HFF-Myc (cell line): ENCODE measurements at regions not wholly inside any gene's neighbourhood (a gene's known extent, or its start where the extent isn't known, plus 50 kb on each side); places are given as distances from the start of the nearest gene placed in this dataset.

ENCODE experiments used
- DNase-seq: peaks from one replicate; pipeline ENCODE4 v3.0.0-alpha.2; 2011; ENCODE audit warnings: low read depth; ENCODE audit errors: extremely low read depth
- H3K4me3 ChIP-seq: replicated peaks from 2 replicates; pipeline ENCODE4 v1.5.1; 2011; ENCODE audit warnings: low read depth, mild to moderate bottlenecking, control low read depth, low read length
- TF ChIP-seq, protein P1 (sequence below): IDR thresholded peaks from 2 replicates; pipeline ENCODE4 v1.5.1; 2012; ENCODE audit warnings: mild to moderate bottlenecking, low read depth, low read length, control low read depth; ENCODE audit errors: missing control alignments

DNA sequence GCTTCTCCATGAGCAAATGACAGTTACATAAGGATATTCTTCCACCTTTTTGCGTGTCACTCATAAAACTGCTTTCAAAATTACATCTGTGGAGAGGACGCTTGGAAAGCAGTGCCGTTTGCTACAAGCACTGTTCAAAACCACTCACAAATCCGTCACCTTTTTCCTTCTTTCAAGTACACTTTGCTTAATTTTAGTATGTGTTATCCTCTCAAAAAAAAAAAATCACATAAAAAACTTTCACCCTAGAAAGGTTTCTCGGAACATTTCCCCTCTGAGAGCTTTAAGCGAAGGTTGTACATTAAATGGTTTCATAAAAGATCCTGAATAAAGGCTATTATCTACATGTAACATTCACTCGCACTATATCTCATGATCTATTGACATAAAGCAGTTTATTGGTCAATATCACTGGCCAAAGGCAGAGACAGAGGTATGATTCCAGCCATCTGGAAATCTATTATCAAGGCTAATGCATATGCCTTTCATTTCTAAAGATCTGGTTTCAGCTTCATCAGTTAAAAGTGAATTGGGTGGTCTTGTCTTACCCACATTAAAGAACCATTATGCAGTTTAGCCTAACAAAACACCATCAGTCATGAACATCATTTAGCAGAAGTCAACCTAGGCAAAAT, 163.6 kb downstream of the ENC1 start:
- DNase-seq, result no peak
- H3K4me3 ChIP-seq, result no peak overlapping the region
- TF ChIP-seq, protein P1, sequence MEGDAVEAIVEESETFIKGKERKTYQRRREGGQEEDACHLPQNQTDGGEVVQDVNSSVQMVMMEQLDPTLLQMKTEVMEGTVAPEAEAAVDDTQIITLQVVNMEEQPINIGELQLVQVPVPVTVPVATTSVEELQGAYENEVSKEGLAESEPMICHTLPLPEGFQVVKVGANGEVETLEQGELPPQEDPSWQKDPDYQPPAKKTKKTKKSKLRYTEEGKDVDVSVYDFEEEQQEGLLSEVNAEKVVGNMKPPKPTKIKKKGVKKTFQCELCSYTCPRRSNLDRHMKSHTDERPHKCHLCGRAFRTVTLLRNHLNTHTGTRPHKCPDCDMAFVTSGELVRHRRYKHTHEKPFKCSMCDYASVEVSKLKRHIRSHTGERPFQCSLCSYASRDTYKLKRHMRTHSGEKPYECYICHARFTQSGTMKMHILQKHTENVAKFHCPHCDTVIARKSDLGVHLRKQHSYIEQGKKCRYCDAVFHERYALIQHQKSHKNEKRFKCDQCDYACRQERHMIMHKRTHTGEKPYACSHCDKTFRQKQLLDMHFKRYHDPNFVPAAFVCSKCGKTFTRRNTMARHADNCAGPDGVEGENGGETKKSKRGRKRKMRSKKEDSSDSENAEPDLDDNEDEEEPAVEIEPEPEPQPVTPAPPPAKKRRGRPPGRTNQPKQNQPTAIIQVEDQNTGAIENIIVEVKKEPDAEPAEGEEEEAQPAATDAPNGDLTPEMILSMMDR, result no peak

DNA sequence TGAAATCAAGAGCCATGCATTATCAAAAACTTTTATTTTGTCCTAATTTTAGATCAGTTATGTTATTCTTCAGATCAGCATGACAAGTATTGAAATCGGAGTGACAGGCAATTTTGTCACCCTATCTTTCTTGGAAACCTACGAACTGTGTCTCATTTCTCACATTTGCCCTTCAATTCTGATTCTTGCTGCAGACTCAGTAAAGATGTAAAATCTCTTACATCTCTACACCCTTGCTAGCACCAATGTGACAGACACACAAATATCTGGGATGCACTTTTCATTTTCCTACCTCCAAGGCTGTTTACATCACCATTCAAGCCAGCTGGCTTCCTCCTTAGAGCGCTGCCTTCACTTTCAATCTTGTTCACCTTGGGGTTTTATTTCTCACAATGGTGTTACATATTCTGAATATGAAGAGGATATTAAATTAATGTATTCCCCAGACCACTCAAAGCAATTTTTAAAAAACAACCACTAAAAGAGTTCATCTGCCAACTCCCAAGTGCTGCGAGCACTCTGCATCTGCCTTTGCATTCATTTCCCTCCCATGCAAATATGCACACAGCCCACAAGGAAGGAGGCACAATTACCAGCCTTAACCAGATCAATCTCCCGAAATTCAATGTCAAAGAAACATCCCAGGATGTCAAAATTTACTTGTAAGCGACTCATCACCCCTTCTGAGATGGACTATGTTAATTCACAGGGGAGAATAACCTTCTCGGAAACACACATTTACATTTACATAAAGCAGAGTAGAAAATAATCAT, 164.3 kb downstream of the ENC1 start:
- no peak overlapping the region for H3K4me3 ChIP-seq
- TF ChIP-seq, protein P1, result no peak
- DNase-seq, result no peak

DNA sequence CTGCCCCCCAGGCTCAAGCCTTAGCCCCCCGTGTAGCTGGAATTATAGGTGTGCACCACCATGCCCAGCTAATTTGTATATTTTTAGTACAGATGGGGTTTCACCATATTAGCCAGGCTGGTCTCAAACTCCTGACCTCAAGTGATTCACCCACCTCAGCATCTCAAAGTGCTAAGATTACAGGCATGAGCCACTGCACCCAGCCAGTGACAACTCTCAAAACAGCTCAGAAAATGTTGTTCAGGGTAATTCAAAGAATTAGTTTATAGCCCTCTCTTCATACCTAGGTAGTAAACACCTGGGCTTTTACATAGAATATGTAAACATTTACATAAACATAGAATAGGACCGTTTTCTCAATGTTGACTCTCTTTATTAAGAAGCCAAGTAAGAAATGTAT, 168.7 kb downstream of the ENC1 start:
- H3K4me3 ChIP-seq, result no peak overlapping the region
- TF ChIP-seq, protein P1, result no peak
- DNase-seq, result no peak

DNA sequence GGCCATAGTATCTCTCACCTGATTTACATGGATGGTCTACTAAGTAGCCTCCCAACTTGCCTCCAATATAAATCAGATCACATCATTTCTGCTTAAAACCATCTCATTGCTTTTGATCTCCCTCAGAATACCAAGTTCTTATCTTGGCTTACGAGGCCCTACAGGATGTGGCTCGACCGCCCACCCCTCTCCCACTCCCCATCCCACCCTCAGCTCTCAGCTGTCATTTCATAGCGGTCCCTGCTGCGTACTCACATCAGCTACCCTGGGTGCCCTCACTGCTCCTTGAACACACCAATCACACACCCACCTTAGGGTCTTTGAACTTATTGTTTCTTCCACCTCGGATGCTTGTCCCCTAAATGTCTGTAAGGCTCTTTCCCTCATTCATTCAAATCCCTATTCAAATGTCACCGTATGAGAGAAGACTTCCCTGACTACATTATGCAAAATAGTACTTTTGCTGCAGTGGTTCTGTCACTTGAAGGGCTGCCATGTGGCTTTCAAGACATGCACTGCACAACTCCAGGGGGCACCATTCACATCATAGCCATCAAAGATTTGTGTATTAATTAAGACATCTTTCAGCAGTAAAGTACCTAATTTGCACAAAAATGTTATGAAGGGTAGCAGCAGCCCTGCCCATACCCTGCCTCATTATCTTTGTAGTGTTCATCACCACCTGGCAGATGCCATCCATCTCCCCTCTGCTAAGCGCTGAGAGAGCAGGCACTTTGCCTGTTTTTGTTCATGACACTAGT, 171.1 kb downstream of the ENC1 start:
- H3K4me3 ChIP-seq, result no peak overlapping the region
- no peak for DNase-seq
- TF ChIP-seq, protein P1, result no peak

DNA sequence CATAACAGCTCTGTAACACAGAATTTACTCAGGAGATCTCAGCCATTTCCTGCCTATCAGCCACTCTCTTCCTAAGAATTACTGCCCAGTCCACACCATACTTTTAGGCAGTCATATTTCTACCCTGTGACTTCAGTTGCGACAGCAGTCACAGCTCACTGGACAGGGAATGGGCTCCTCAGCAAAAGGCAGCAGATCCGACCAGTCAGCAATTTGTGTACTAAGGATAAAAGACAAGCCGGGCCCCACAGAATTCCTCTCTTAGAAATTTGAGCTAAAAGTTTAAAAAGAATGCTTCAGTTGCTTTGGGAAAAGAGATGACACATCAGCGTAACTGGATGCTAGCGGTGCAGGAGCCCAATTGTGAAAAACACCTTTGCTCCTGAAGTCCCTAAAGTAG, 172.1 kb downstream of the ENC1 start:
- DNase-seq, result no peak
- TF ChIP-seq, protein P1, result no peak
- no peak overlapping the region for H3K4me3 ChIP-seq

DNA sequence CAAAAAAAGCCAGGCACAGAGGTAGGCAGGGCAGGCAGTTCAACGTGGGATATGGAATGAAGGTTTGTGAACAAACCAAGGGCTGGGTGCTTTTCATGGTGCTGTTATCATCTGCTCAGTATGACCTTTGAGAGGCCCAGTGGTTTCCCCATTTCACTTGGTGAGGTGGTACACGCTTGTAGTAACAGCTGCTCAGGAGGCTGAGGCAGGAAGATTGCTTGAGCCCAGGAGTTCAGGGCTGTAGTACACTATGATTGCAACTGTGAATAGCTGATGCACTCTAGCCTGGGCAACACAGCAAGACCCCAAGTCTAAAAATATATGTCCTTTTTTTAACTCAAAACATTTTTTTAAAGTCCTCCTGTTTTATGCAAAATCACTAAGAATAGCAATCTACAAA, 174.8 kb downstream of the ENC1 start:
- TF ChIP-seq, protein P1, result no peak
- no peak overlapping the region for H3K4me3 ChIP-seq
- no peak for DNase-seq
